Neural crest cell (in vitro differentiated cells): ENCODE measurements at regions not wholly inside any gene's neighbourhood (a gene's known extent, or its start where the extent isn't known, plus 50 kb on each side); places are given as distances from the start of the nearest gene placed in this dataset.

ENCODE experiments used
- DNase-seq: peaks from one replicate; pipeline ENCODE4 v3.0.0; 2021; ENCODE audit warnings: low read depth, mixed read lengths, low spot score
- H3K27ac Mint-ChIP-seq: one replicate; pipeline ENCODE4 v1.8.0; 2021; ENCODE audit warnings: mild to moderate bottlenecking, mixed read lengths; ENCODE audit not compliant: unreplicated experiment
- H3K27me3 Mint-ChIP-seq: 2 replicates; pipeline ENCODE4 v1.8.0; 2021; ENCODE audit warnings: low read depth, mild to moderate bottlenecking, mixed read lengths
- H3K36me3 Mint-ChIP-seq: 2 replicates; pipeline ENCODE4 v1.8.0; 2021; ENCODE audit warnings: low read depth, mild to moderate bottlenecking, mixed read lengths
- H3K4me1 Mint-ChIP-seq: 2 replicates; pipeline ENCODE4 v1.8.0; 2021; ENCODE audit warnings: mixed read lengths
- H3K4me3 Mint-ChIP-seq: one replicate; pipeline ENCODE4 v1.8.0; 2021; ENCODE audit warnings: mild to moderate bottlenecking, mixed read lengths
- H3K9me3 Mint-ChIP-seq: 2 replicates; pipeline ENCODE4 v1.8.0; 2021; ENCODE audit warnings: mixed read lengths
- TF ChIP-seq, protein P1 (sequence below): fragments of 200-600 bp; sonication (generic); conservative IDR thresholded peaks from 2 replicates; pipeline ENCODE4 v1.5.0; 2021; ENCODE audit warnings: antibody characterized with exemption, mild to moderate bottlenecking

DNA sequence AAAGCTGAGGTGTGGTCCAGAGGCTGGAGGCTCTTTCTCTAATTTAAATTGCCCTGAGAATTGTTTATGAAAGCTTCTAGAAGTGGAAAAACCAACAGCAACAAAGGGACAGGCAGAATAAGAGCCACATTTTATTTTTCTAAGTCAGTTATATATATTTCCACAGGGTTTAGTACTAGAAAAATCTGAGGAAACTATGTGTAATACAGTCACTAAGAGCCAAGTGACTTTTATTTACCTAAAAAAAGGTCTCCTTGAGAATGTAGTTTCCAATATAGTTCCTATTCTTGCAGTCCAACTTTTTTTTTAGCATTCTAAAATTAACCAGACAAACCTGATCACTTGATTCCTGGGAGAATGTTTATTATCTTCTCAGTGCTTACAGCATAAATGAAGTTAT lies 296.6 kb upstream of the MYOCD start:
- DNase-seq, result no peak
- H3K27ac Mint-ChIP-seq, result no peak overlapping the region
- no peak overlapping the region for H3K4me3 Mint-ChIP-seq
- H3K9me3 Mint-ChIP-seq, result peaks cover under 1% of the 10 kb centered on the region
- no peaks in the 10 kb centered on the region for H3K36me3 Mint-ChIP-seq
- H3K4me1 Mint-ChIP-seq, result no peaks in the 10 kb centered on the region
- TF ChIP-seq, protein P1, sequence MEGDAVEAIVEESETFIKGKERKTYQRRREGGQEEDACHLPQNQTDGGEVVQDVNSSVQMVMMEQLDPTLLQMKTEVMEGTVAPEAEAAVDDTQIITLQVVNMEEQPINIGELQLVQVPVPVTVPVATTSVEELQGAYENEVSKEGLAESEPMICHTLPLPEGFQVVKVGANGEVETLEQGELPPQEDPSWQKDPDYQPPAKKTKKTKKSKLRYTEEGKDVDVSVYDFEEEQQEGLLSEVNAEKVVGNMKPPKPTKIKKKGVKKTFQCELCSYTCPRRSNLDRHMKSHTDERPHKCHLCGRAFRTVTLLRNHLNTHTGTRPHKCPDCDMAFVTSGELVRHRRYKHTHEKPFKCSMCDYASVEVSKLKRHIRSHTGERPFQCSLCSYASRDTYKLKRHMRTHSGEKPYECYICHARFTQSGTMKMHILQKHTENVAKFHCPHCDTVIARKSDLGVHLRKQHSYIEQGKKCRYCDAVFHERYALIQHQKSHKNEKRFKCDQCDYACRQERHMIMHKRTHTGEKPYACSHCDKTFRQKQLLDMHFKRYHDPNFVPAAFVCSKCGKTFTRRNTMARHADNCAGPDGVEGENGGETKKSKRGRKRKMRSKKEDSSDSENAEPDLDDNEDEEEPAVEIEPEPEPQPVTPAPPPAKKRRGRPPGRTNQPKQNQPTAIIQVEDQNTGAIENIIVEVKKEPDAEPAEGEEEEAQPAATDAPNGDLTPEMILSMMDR, result no peak
- H3K27me3 Mint-ChIP-seq, result peaks cover under 1% of the 10 kb centered on the region

DNA sequence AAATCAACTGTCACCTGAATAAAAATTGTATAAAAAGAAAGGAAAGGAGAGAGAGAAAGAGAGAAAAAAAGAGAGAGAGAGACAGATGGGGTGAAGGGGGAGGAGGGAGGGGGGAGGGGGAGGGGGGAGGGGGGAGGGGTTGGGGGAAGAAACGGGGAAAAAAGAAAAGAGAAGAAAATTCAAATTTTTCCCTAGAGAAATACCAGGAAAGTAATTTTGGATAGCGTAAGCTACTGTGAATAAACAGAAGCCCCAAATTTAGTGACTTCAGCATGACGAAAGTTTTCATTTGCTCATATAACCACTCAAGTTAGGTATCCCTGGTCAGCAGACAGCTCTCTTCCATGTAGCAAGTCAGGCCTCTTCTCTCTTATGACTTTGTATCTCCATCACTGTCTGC lies 289.4 kb upstream of the MYOCD start:
- no peaks in the 10 kb centered on the region for H3K27me3 Mint-ChIP-seq
- TF ChIP-seq, protein P1, result no peak
- no peak overlapping the region for H3K4me3 Mint-ChIP-seq
- H3K36me3 Mint-ChIP-seq, result peaks cover 4% of the 10 kb centered on the region
- H3K27ac Mint-ChIP-seq, result no peak overlapping the region
- peaks cover 8% of the 10 kb centered on the region for H3K9me3 Mint-ChIP-seq
- H3K4me1 Mint-ChIP-seq, result no peaks in the 10 kb centered on the region
- no peak for DNase-seq

DNA sequence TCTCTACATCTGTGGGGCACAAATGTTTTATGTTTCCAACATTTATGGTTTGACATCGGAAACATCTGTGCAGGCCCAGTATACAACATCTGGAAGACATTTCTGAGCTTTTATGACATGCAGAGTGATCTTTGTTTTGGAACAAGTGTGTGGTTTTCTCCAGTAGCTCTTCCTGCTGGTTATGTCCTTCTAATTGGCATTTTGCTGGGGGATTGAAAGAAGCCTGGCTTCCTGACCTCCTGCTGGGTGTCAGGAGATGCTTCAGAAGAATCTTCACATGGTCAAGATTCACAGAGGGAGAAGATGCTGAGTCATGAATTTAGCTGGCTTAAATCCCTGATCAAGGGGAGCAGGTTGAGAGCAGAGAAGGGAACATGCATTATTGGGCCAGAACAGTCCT lies 279.5 kb upstream of the MYOCD start:
- H3K27me3 Mint-ChIP-seq, result no peaks in the 10 kb centered on the region
- H3K36me3 Mint-ChIP-seq, result no peaks in the 10 kb centered on the region
- no peak overlapping the region for H3K27ac Mint-ChIP-seq
- H3K4me1 Mint-ChIP-seq, result no peaks in the 10 kb centered on the region
- TF ChIP-seq, protein P1, result no peak
- H3K4me3 Mint-ChIP-seq, result no peak overlapping the region
- no peak for DNase-seq
- peaks cover 8% of the 10 kb centered on the region for H3K9me3 Mint-ChIP-seq

DNA sequence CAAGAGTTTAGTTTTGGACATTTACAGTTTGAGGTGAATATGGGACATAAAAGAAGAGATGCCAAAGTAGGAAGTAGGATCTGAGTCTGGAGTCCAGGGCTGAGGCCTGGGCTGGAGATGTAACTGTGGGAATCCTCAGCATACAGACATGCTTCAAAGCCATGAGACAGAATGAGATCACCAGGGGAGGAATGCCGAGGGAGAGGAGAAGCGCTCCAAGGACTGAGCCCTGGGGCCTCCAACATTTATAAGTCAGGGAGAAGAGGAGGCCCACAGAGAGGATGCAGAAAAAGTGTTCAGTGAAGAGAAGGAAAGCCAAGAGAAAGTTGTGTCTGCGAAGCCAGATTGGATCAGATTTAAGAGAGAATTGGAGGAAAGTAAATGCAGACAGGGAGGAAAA lies 277.5 kb upstream of the MYOCD start:
- no peak overlapping the region for H3K27ac Mint-ChIP-seq
- TF ChIP-seq, protein P1, result no peak

DNA sequence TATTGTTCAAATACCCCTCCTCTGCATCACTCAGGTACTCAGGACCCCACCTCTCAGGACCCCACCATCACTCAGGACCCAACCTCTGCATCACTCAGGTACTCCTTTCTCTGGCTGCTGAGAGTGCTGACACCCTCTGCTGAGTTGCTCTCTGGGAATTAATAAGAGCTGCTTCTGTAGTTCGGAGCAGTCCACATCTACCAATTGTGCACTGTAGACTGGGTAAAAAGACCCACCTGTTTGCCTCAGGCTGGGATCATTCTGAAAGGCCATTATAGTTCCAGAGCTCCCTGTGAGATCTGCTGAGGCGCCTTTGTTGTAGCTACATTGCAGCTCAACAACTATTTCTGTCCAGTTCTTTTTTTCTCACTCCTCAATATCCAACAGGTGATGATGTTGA lies 276.3 kb upstream of the MYOCD start:
- no peak overlapping the region for H3K4me3 Mint-ChIP-seq
- TF ChIP-seq, protein P1, result no peak
- no peaks in the 10 kb centered on the region for H3K4me1 Mint-ChIP-seq
- no peak overlapping the region for H3K27ac Mint-ChIP-seq
- H3K9me3 Mint-ChIP-seq, result no peaks in the 10 kb centered on the region
- no peak for DNase-seq
- H3K36me3 Mint-ChIP-seq, result no peaks in the 10 kb centered on the region
- H3K27me3 Mint-ChIP-seq, result no peaks in the 10 kb centered on the region

More for the DNA sequence above, 277.5 kb upstream of the MYOCD start:
- Mint-ChIP-seq H3K4me1 (no peaks in the 10 kb centered on the region), H3K36me3 (no peaks in the 10 kb centered on the region), H3K27me3 (no peaks in the 10 kb centered on the region), H3K9me3 (no peaks in the 10 kb centered on the region), H3K4me3 (no peak overlapping the region)
- DNase-seq, result no peak

DNA sequence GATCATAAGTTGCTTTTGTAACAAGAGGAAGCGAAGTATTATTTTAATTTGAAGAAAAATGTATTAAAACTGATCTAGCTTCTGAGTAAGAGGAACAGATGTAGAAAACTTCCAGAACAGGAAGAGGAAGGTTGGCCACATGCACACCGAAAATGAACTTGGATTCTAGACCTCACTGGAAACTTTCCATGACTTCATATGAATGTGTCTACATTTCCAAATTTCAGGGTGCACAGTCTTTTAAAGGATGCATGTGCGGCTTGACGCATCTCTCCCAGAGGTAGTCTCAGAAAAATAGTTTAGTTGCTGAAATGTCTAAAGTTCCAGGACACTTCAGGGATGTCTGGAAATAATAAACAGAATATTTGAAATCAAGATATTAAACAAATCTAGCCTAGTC lies 275.1 kb upstream of the MYOCD start:
- no peak for DNase-seq
- Mint-ChIP-seq H3K27ac (no peak overlapping the region), H3K27me3 (no peaks in the 10 kb centered on the region), H3K4me1 (no peaks in the 10 kb centered on the region), H3K36me3 (no peaks in the 10 kb centered on the region), H3K4me3 (no peak overlapping the region), H3K9me3 (peaks cover 2% of the 10 kb centered on the region)
- TF ChIP-seq, protein P1, result no peak
